ENCODE measurements at regions not wholly inside any gene's neighbourhood (a gene's known extent, or its start where the extent isn't known, plus 50 kb on each side); places are given as distances from the start of the nearest gene placed in this dataset.

DNA sequence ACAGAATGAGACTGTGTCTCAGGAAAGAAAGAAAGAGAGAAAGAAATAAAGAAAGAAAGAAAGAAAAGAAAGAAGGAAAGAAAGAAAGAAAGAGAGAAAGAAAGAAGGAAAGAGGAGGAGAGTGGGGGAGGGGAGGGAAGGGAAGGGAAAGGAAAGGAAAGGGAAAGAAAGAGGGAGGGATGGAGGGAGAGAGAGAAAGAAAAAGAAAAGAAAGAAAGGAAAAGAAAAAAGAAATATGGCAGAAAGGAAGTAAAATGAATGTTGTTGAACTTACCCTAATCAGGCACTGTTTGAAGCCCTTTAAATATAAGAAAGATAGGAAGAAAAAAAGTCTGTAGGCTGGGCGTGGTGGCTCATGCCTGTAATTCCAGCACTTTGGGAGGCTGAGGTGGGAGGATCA is 276.1 kb downstream of the INSC start:
- intact Hi-C loops (cut with micrococcal nuclease), result no loop called here
- no peak for DNase-seq (ENCODE audit: unreplicated experiment)
- Mint-ChIP-seq H3K27me3 (ENCODE audit: insufficient read depth, unreplicated experiment) (no peaks in the 10 kb centered on the region), H3K27ac (ENCODE audit: low read depth, unreplicated experiment) (no peak overlapping the region), H3K4me1 (ENCODE audit: insufficient read depth, unreplicated experiment) (no peaks in the 10 kb centered on the region), H3K4me3 (ENCODE audit: unreplicated experiment) (no peak overlapping the region), H3K9me3 (ENCODE audit: unreplicated experiment) (peaks cover 7% of the 10 kb centered on the region), H3K36me3 (ENCODE audit: insufficient read depth, unreplicated experiment) (no peaks in the 10 kb centered on the region)
- ChIA-PET POLR2A (no interaction called here), CTCF (no interaction called here)
- BruUV-seq (replicated peaks), result no TSS peak
- TF ChIP-seq, protein P1, sequence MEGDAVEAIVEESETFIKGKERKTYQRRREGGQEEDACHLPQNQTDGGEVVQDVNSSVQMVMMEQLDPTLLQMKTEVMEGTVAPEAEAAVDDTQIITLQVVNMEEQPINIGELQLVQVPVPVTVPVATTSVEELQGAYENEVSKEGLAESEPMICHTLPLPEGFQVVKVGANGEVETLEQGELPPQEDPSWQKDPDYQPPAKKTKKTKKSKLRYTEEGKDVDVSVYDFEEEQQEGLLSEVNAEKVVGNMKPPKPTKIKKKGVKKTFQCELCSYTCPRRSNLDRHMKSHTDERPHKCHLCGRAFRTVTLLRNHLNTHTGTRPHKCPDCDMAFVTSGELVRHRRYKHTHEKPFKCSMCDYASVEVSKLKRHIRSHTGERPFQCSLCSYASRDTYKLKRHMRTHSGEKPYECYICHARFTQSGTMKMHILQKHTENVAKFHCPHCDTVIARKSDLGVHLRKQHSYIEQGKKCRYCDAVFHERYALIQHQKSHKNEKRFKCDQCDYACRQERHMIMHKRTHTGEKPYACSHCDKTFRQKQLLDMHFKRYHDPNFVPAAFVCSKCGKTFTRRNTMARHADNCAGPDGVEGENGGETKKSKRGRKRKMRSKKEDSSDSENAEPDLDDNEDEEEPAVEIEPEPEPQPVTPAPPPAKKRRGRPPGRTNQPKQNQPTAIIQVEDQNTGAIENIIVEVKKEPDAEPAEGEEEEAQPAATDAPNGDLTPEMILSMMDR (IDR thresholded peaks at IDR 0.05; ENCODE audit: unreplicated experiment), result no peak

DNA sequence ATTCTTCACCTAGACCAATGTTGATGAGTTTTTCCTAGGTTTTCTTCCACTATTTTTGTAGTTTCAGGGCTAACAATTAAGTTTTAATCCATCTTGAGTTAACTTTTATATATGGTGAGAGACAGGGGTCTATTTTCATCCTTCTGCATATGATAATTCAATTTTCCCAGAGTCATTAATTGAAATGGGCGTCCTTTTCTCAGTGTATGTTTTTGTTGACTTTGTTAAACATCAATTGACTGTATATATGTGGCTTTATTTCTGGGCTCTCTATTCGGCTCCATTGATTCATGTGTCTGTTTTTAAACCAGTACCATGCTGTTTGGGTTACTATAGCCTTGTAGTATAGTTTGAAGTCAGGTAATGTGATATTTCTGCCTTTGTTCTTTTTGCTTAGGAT is 282.1 kb downstream of the INSC start:
- intact Hi-C loops (cut with micrococcal nuclease), result no loop called here
- CTCF ChIA-PET, result no interaction called here
- TF ChIP-seq, protein P1 (IDR thresholded peaks at IDR 0.05; ENCODE audit: unreplicated experiment), result no peak
- BruUV-seq (replicated peaks), result no TSS peak
- Mint-ChIP-seq H3K9me3 (ENCODE audit: unreplicated experiment) (peaks cover 5% of the 10 kb centered on the region), H3K36me3 (ENCODE audit: insufficient read depth, unreplicated experiment) (no peaks in the 10 kb centered on the region), H3K4me3 (ENCODE audit: unreplicated experiment) (no peak overlapping the region), H3K27me3 (ENCODE audit: insufficient read depth, unreplicated experiment) (no peaks in the 10 kb centered on the region), H3K4me1 (ENCODE audit: insufficient read depth, unreplicated experiment) (no peaks in the 10 kb centered on the region), H3K27ac (ENCODE audit: low read depth, unreplicated experiment) (no peak overlapping the region)
- DNase-seq (ENCODE audit: unreplicated experiment), result no peak
- POLR2A ChIA-PET, result no interaction called here

DNA sequence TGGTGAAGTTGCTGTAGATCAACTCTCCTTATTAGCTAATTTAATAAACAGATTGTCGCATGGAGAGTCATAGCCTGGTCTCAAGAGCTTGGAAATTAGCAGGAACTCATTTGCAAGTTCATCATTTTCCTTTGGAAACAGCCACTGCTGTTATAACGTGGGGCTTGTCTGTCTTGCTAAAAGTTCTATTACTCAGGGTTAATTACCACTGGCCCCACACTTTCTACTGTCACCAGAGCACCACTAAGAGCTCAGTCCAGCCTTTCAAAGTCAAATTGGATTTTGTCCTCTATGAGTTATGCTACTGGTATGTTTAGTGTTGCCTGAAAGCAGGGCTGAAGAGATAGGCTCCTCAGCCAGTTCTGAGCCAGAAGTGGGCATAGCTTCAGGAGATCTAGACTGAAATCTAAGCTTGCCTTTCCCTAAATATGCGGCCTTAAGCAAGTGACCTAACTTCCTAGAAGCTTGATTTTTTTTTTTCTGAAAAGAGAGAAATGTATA is 292.2 kb downstream of the INSC start:
- Mint-ChIP-seq H3K27me3 (ENCODE audit: insufficient read depth, unreplicated experiment) (peaks cover 48% of the 10 kb centered on the region), H3K36me3 (ENCODE audit: insufficient read depth, unreplicated experiment) (no peaks in the 10 kb centered on the region), H3K9me3 (ENCODE audit: unreplicated experiment) (no peaks in the 10 kb centered on the region), H3K27ac (ENCODE audit: low read depth, unreplicated experiment) (no peak overlapping the region), H3K4me3 (ENCODE audit: unreplicated experiment) (no peak overlapping the region), H3K4me1 (ENCODE audit: insufficient read depth, unreplicated experiment) (no peaks in the 10 kb centered on the region)
- CTCF ChIA-PET, result no interaction called here
- intact Hi-C loops (cut with micrococcal nuclease), result no loop called here
- DNase-seq (ENCODE audit: unreplicated experiment), result no peak
- BruUV-seq (replicated peaks), result no TSS peak
- POLR2A ChIA-PET, result interaction anchor here (0.7 kb wide), 1 partner anchor 1225 kb away, joined by 3 read pairs; no protein-coding TSS in a partner anchor
- TF ChIP-seq, protein P1 (IDR thresholded peaks at IDR 0.05; ENCODE audit: unreplicated experiment), result no peak

DNA sequence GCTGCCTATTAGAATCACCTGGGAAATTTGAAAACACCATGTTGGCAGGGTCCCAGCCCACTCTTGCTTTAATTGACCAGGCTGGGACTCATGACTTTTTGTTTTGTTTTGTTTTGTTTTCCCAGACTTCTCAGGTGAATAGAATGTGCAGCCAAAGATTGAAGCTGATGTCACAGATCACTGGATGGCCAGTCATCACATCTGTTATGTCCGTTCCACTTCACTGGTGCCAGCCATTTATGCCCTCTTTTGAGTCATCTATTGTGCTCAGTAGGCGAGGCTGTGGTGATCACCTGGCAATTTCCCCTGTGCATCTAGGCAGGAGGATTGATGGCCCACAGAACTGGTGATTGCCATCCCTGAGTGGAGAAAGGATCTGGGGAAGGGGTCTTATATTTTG is 297.3 kb downstream of the INSC start:
- Mint-ChIP-seq H3K27me3 (ENCODE audit: insufficient read depth, unreplicated experiment) (peaks cover 36% of the 10 kb centered on the region), H3K9me3 (ENCODE audit: unreplicated experiment) (no peaks in the 10 kb centered on the region), H3K4me1 (ENCODE audit: insufficient read depth, unreplicated experiment) (no peaks in the 10 kb centered on the region), H3K4me3 (ENCODE audit: unreplicated experiment) (no peak overlapping the region), H3K36me3 (ENCODE audit: insufficient read depth, unreplicated experiment) (no peaks in the 10 kb centered on the region), H3K27ac (ENCODE audit: low read depth, unreplicated experiment) (no peak overlapping the region)
- TF ChIP-seq, protein P1 (IDR thresholded peaks at IDR 0.05; ENCODE audit: unreplicated experiment), result no peak
- no TSS peak for BruUV-seq (replicated peaks)
- CTCF ChIA-PET, result interaction anchor here (0.6 kb wide), 2 partner anchors 305 to 369 kb away, joined by 3 read pairs; no protein-coding TSS in a partner anchor
- peak; percentile 17 for DNase-seq (ENCODE audit: unreplicated experiment)
- POLR2A ChIA-PET, result no interaction called here
- intact Hi-C loops (cut with micrococcal nuclease), result no loop called here
